ENCODE measurements at regions not wholly inside any gene's neighbourhood (a gene's known extent, or its start where the extent isn't known, plus 50 kb on each side); places are given as distances from the start of the nearest gene placed in this dataset.

DNA sequence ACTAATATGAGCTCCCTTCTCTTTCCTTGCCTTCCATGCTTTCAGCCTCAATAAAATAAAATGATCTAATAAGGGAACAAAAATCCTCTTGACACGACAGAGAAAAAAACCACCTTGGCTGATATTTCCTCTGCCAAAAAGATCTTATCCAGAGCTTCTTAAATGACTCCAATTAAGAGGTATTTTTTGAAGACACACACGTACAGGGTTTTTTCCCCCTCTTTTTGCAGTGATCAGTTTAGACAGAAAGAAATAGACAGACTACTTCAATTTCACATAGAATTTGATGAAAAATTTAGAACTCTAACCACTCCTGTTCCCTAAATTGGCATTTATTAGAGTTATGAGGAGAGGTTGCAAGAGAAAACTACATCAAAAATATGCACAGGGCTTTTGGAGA lies 217.2 kb upstream of the CDH11 start:
- no peak for DNase-seq (ENCODE audit: low read depth in 1 of 2, low spot score in 1 of 2)

DNA sequence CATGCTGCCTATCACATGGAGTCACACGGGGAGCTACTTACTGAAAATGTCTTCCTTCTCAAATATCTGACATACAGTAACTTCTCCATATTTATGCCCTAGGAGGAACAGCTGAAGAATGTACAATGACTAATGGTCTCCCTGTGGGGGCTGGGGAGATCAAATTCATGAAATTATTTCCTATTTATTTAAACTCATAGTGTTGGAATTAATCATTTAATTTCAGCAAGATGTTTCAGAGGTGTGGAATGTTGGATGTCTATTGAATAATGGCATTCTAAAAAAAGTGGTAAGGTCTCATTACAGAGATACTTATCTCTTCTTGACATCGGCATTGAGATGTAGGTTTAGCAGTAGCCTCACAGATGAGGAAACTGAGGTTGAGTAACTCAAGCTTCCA lies 214.3 kb upstream of the CDH11 start:
- TF ChIP-seq CTCF (IDR thresholded peaks at IDR 0.05; ENCODE audit: insufficient read depth, low read length) (no peak), POLR2AphosphoS5 (IDR thresholded peaks at IDR 0.05; ENCODE audit: low read depth) (no peak), SPI1 (IDR thresholded peaks at IDR 0.05; ENCODE audit: borderline replicate concordance, low read depth) (no peak), GABPA (IDR thresholded peaks at IDR 0.05; ENCODE audit: low read depth) (no peak)
- TF ChIP-seq, protein P1, sequence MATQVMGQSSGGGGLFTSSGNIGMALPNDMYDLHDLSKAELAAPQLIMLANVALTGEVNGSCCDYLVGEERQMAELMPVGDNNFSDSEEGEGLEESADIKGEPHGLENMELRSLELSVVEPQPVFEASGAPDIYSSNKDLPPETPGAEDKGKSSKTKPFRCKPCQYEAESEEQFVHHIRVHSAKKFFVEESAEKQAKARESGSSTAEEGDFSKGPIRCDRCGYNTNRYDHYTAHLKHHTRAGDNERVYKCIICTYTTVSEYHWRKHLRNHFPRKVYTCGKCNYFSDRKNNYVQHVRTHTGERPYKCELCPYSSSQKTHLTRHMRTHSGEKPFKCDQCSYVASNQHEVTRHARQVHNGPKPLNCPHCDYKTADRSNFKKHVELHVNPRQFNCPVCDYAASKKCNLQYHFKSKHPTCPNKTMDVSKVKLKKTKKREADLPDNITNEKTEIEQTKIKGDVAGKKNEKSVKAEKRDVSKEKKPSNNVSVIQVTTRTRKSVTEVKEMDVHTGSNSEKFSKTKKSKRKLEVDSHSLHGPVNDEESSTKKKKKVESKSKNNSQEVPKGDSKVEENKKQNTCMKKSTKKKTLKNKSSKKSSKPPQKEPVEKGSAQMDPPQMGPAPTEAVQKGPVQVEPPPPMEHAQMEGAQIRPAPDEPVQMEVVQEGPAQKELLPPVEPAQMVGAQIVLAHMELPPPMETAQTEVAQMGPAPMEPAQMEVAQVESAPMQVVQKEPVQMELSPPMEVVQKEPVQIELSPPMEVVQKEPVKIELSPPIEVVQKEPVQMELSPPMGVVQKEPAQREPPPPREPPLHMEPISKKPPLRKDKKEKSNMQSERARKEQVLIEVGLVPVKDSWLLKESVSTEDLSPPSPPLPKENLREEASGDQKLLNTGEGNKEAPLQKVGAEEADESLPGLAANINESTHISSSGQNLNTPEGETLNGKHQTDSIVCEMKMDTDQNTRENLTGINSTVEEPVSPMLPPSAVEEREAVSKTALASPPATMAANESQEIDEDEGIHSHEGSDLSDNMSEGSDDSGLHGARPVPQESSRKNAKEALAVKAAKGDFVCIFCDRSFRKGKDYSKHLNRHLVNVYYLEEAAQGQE (IDR thresholded peaks at IDR 0.05; ENCODE audit: insufficient replicate concordance, low read depth), result no peak
- Histone ChIP-seq H3K27me3 (ENCODE audit: insufficient read depth, poor library complexity, severe bottlenecking) (no peaks in the 10 kb centered on the region), H3K4me3 (replicated peaks; ENCODE audit: insufficient read depth, low read length) (no peak overlapping the region), H3K27ac (replicated peaks) (no peak overlapping the region)
- no peak for DNase-seq (ENCODE audit: low read depth in 1 of 2, low spot score in 1 of 2)

More for the DNA sequence above, 217.2 kb upstream of the CDH11 start:
- TF ChIP-seq SPI1 (IDR thresholded peaks at IDR 0.05; ENCODE audit: borderline replicate concordance, low read depth) (no peak), GABPA (IDR thresholded peaks at IDR 0.05; ENCODE audit: low read depth) (no peak), CTCF (IDR thresholded peaks at IDR 0.05; ENCODE audit: insufficient read depth, low read length) (no peak), POLR2AphosphoS5 (IDR thresholded peaks at IDR 0.05; ENCODE audit: low read depth) (no peak)
- TF ChIP-seq, protein P1 (IDR thresholded peaks at IDR 0.05; ENCODE audit: insufficient replicate concordance, low read depth), result no peak
- Histone ChIP-seq H3K4me3 (replicated peaks; ENCODE audit: insufficient read depth, low read length) (no peak overlapping the region), H3K27me3 (ENCODE audit: insufficient read depth, poor library complexity, severe bottlenecking) (no peaks in the 10 kb centered on the region), H3K27ac (replicated peaks) (no peak overlapping the region)

DNA sequence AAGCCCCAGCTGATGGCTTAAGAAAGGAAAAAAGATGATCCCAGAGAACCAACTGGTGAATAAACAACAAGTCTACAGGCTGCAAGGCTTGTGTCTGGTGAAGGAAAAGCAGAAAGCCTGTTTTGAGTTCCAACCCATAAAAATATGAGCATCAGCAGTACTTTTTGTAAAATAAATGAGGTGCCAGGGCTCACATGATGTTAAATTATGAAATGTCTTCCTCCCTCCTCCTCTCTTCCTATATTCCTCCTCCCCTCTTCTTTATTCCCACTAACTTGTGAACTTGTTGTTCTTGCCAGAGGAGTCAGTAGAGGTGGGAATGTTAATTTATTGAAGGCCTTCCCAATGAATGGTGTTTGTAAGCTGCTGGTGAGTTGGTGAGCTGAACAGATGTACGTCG lies 212.2 kb upstream of the CDH11 start:
- no peak overlapping the region for H3K27ac ChIP-seq (replicated peaks)
- no peak for TF ChIP-seq GABPA (IDR thresholded peaks at IDR 0.05; ENCODE audit: low read depth)
- TF ChIP-seq POLR2AphosphoS5 (IDR thresholded peaks at IDR 0.05; ENCODE audit: low read depth), result no peak
- no peak for TF ChIP-seq CTCF (IDR thresholded peaks at IDR 0.05; ENCODE audit: insufficient read depth, low read length)
- TF ChIP-seq, protein P1 (IDR thresholded peaks at IDR 0.05; ENCODE audit: insufficient replicate concordance, low read depth), result no peak
- no peak for TF ChIP-seq SPI1 (IDR thresholded peaks at IDR 0.05; ENCODE audit: borderline replicate concordance, low read depth)
- no peaks in the 10 kb centered on the region for H3K27me3 ChIP-seq (ENCODE audit: insufficient read depth, poor library complexity, severe bottlenecking)
- no peak for DNase-seq (ENCODE audit: low read depth in 1 of 2, low spot score in 1 of 2)
- no peak overlapping the region for H3K4me3 ChIP-seq (replicated peaks; ENCODE audit: insufficient read depth, low read length)
